OCI-LY1 (cell line): ENCODE measurements at regions not wholly inside any gene's neighbourhood (a gene's known extent, or its start where the extent isn't known, plus 50 kb on each side); places are given as distances from the start of the nearest gene placed in this dataset.

Experiments used
- H2AFZ ChIP-seq: fragments of 200-600 bp; sonication (generic), shearing (Covaris generic); 2 replicates; pipeline ENCODE4 v1.6.0; 2014; ENCODE audit warnings: antibody characterized with exemption, mild to moderate bottlenecking, low read length
- H3F3A ChIP-seq: fragments of 200-600 bp; sonication (generic), shearing (Covaris generic); 2 replicates; pipeline ENCODE4 v1.6.0; 2014; ENCODE audit warnings: mild to moderate bottlenecking, antibody characterized with exemption, low read length, moderate library complexity; ENCODE audit not compliant: insufficient read depth
- H3K27ac ChIP-seq: fragments of 200-600 bp; sonication (generic); 2 replicates; pipeline ENCODE4 v1.5.1; 2014; ENCODE audit warnings: low read length, mixed run types, mild to moderate bottlenecking, low read depth; ENCODE audit not compliant: poor library complexity, severe bottlenecking
- H3K27me3 ChIP-seq: fragments of 200-600 bp; sonication (generic); 2 replicates; pipeline ENCODE4 v1.6.0; 2014; ENCODE audit warnings: antibody characterized with exemption, mild to moderate bottlenecking, low read length, moderate library complexity; ENCODE audit not compliant: insufficient read depth
- H3K36me3 ChIP-seq: fragments of 200-600 bp; sonication (generic); 2 replicates; pipeline ENCODE4 v1.6.1; 2014; ENCODE audit warnings: mild to moderate bottlenecking, antibody characterized with exemption, low read length, moderate library complexity, mixed read lengths; ENCODE audit not compliant: insufficient read depth
- H3K4me1 ChIP-seq: fragments of 200-600 bp; sonication (generic); 2 replicates; pipeline ENCODE4 v1.5.1; 2014; ENCODE audit warnings: mild to moderate bottlenecking, low read length, moderate library complexity; ENCODE audit not compliant: insufficient read depth, severe bottlenecking
- H3K4me2 ChIP-seq: fragments of 200-600 bp; sonication (generic), shearing (Covaris generic); 2 replicates; pipeline ENCODE4 v1.6.1; 2014; ENCODE audit warnings: low read length
- H3K4me3 ChIP-seq: fragments of 200-600 bp; sonication (generic); 2 replicates; pipeline ENCODE4 v1.5.1; 2014; ENCODE audit warnings: low read length, low read depth, mild to moderate bottlenecking, mixed read lengths; ENCODE audit not compliant: poor library complexity, severe bottlenecking
- H3K79me2 ChIP-seq: fragments of 200-600 bp; shearing (Covaris generic); 2 replicates; pipeline ENCODE4 v1.6.1; 2016; ENCODE audit warnings: mixed run types, low read length, mixed read lengths; ENCODE audit not compliant: insufficient read depth
- H3K9ac ChIP-seq: fragments of 200-600 bp; sonication (generic), shearing (Covaris generic); 2 replicates; pipeline ENCODE4 v1.6.1; 2014; ENCODE audit warnings: mild to moderate bottlenecking, low read length, mixed read lengths
- H3K9me2 ChIP-seq: fragments of 200-600 bp; sonication (generic), shearing (Covaris generic); 2 replicates; pipeline ENCODE4 v1.6.1; 2014; ENCODE audit warnings: low read depth, mild to moderate bottlenecking, low read length, mixed read lengths
- H3K9me3 ChIP-seq: fragments of 200-600 bp; shearing (Covaris generic); 2 replicates; pipeline ENCODE4 v1.6.1; 2014; ENCODE audit warnings: low read length, mixed read lengths
- H4K20me1 ChIP-seq: fragments of 200-600 bp; sonication (generic), shearing (Covaris generic); 2 replicates; pipeline ENCODE4 v1.6.0; 2016; ENCODE audit warnings: mild to moderate bottlenecking, low read length; ENCODE audit not compliant: insufficient read depth
- CTCF ChIP-seq: fragments of 200-600 bp; sonication (generic), shearing (Covaris generic); IDR thresholded peaks from 2 replicates; pipeline ENCODE4 v1.5.1; 2017; ENCODE audit warnings: mild to moderate bottlenecking, antibody characterized with exemption, low read length, moderate library complexity, mixed read lengths
- EZH2 ChIP-seq: fragments of 200-600 bp; sonication (generic), shearing (Covaris generic); IDR thresholded peaks from 2 replicates; pipeline ENCODE4 v1.8.0; 2017; ENCODE audit warnings: borderline replicate concordance, mixed run types, mild to moderate bottlenecking, antibody characterized with exemption, low read length, moderate library complexity, mixed read lengths

DNA sequence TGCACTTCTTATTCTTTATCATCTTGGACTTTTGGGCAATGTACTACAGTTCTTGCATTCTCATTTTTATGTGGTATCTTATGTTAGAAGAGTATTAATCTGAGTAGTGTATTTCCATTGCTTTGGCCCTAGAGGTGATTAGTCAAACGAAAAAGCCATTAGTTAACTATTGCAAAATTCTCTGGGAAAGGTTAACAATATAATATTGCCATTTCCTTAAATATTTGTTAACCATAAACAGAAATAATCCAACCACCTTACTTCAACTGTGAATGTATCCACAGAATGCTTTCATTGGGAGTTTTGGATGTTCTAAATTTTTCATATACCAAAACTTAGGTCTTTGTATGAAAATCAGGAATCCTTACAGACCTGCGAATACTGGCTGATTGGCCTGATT lies 294.6 kb upstream of the UGT8 start:
- H3K36me3 ChIP-seq: no peaks in the 10 kb centered on the region
- no peak overlapping the region for H3K27ac ChIP-seq
- no peaks in the 10 kb centered on the region for H3K79me2 ChIP-seq
- H3K27me3 ChIP-seq: no peaks in the 10 kb centered on the region
- no peaks in the 10 kb centered on the region for H3K9me2 ChIP-seq
- H3K4me3 ChIP-seq: no peak overlapping the region
- H4K20me1 ChIP-seq: no peaks in the 10 kb centered on the region
- H3K9me3 ChIP-seq: no peaks in the 10 kb centered on the region
- no peak overlapping the region for H3K9ac ChIP-seq
- TF ChIP-seq EZH2: no peak
- TF ChIP-seq CTCF: no peak
- H3F3A ChIP-seq: no peaks in the 10 kb centered on the region
- no peak overlapping the region for H2AFZ ChIP-seq
- H3K4me2 ChIP-seq: no peak overlapping the region
- H3K4me1 ChIP-seq: no peaks in the 10 kb centered on the region

DNA sequence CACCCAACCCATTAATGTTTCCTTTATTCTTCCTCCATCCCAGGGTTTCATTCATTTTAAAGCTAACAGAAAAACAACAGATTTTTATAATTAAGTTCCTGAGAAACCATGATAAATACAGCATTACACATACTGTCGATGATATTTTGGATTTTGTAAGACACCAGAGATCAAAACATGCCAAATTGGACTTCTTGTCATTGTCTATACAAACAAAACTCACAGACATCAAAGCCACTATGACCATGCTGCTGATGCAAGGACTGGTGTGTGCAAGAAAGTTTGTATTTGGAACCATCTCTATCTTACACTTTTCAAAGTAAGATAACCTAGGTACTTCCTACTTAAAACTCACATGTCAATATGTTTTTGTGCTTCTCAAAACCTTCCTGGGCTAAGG lies 294.0 kb upstream of the UGT8 start:
- Histone ChIP-seq H3K9me3 (no peaks in the 10 kb centered on the region), H2AFZ (no peak overlapping the region), H3K36me3 (no peaks in the 10 kb centered on the region), H3K9ac (no peak overlapping the region), H3K4me1 (no peaks in the 10 kb centered on the region), H3K27ac (no peak overlapping the region), H3K27me3 (no peaks in the 10 kb centered on the region), H3K79me2 (no peaks in the 10 kb centered on the region), H4K20me1 (no peaks in the 10 kb centered on the region), H3K4me2 (no peak overlapping the region), H3F3A (no peaks in the 10 kb centered on the region), H3K9me2 (no peaks in the 10 kb centered on the region), H3K4me3 (no peak overlapping the region)
- TF ChIP-seq CTCF (no peak), EZH2 (no peak)

GRCh38 chr4:114306946-114307345 lies 291.7 kb upstream of the UGT8 start:
- H2AFZ ChIP-seq: no peak overlapping the region
- H3K79me2 ChIP-seq: no peaks in the 10 kb centered on the region
- no peak overlapping the region for H3K4me3 ChIP-seq
- no peaks in the 10 kb centered on the region for H3K4me1 ChIP-seq
- no peak for TF ChIP-seq EZH2
- no peak for TF ChIP-seq CTCF
- H3F3A ChIP-seq: no peaks in the 10 kb centered on the region
- H3K9me3 ChIP-seq: no peaks in the 10 kb centered on the region
- no peaks in the 10 kb centered on the region for H4K20me1 ChIP-seq
- no peak overlapping the region for H3K4me2 ChIP-seq
- H3K9ac ChIP-seq: no peak overlapping the region
- no peak overlapping the region for H3K27ac ChIP-seq
- no peaks in the 10 kb centered on the region for H3K27me3 ChIP-seq
- H3K9me2 ChIP-seq: no peaks in the 10 kb centered on the region
- no peaks in the 10 kb centered on the region for H3K36me3 ChIP-seq
